IMR-90 (cell line): ENCODE measurements at regions not wholly inside any gene's neighbourhood (a gene's known extent, or its start where the extent isn't known, plus 50 kb on each side); places are given as distances from the start of the nearest gene placed in this dataset.
A peak's percentile ranks its signal among the peaks of the same experiment; 100 is the strongest.

Experiments
- ATAC-seq: fragments of 200-7000 bp; cut with Tn5 transposase; 2 replicates; pipeline ENCODE4 v1.9.1; 2020; ENCODE audit warnings: low read depth, mild to moderate bottlenecking, moderate library complexity
- BruUV-seq: library from RNA; stranded (reverse); fragments of 400-500 nt; replicated peaks from 2 replicates; lab custom pipeline; 2021; lab: Mats Ljungman, UMichigan
- CTCF ChIA-PET: fragments of 300-600 bp; formaldehyde crosslinking; extraction: SDS; loops from one replicate; lab custom pipeline; 2021; ENCODE audit warnings: antibody characterized with exemption; lab: Yijun Ruan, JAX
- POLR2A ChIA-PET: fragments of 300-600 bp; sonication (Branson Sonifier 250); formaldehyde crosslinking; loops from one replicate; lab custom pipeline; 2022; ENCODE audit warnings: antibody characterized with exemption; ENCODE audit not compliant: unreplicated experiment; lab: Charles Lee
- DNase-seq: peaks from one replicate; pipeline ENCODE4 v3.0.0; 2013
- H2AFZ ChIP-seq: replicated peaks from 2 replicates; pipeline ENCODE3; 2013; ENCODE audit warnings: low read length, mild to moderate bottlenecking; ENCODE audit not compliant: poor library complexity
- H2AK5ac ChIP-seq: 2 replicates; pipeline ENCODE4 v1.6.1; 2013; ENCODE audit warnings: low read depth, low read length, inconsistent platforms
- H2AK9ac ChIP-seq: replicated peaks from 2 replicates; pipeline ENCODE3; 2013; ENCODE audit warnings: mild to moderate bottlenecking, low read depth, low read length, moderate library complexity; ENCODE audit not compliant: poor library complexity
- H2BK120ac ChIP-seq: 2 replicates; pipeline ENCODE4 v1.6.1; 2013; ENCODE audit warnings: low read depth, low read length, inconsistent platforms
- H2BK15ac ChIP-seq: 3 replicates; pipeline ENCODE4 v1.6.1; 2013; ENCODE audit warnings: low read depth, low read length, inconsistent platforms
- H2BK20ac ChIP-seq: 2 replicates; pipeline ENCODE4 v1.6.1; 2013; ENCODE audit warnings: low read depth, mild to moderate bottlenecking, inconsistent platforms, low read length, moderate library complexity
- H2BK5ac ChIP-seq: 2 replicates; pipeline ENCODE4 v1.6.1; 2013; ENCODE audit warnings: mild to moderate bottlenecking, low read depth, low read length, inconsistent platforms; ENCODE audit not compliant: poor library complexity, severe bottlenecking
- H3K14ac ChIP-seq: replicated peaks from 2 replicates; pipeline ENCODE4 v1.6.1; 2013; ENCODE audit warnings: low read depth, low read length, inconsistent platforms
- H3K18ac ChIP-seq: 2 replicates; pipeline ENCODE4 v1.6.1; 2013; ENCODE audit warnings: low read depth, low read length, control low read depth
- H3K23ac ChIP-seq: 2 replicates; pipeline ENCODE4 v1.6.1; 2013; ENCODE audit warnings: low read depth, low read length, inconsistent platforms
- H3K27ac ChIP-seq: 2 replicates; pipeline ENCODE4 v1.5.1; 2013; ENCODE audit warnings: mild to moderate bottlenecking, control low read depth, low read length; ENCODE audit not compliant: insufficient read depth
- H3K27me3 ChIP-seq: 2 replicates; pipeline ENCODE4 v1.6.1; 2013; ENCODE audit warnings: low read length; ENCODE audit not compliant: control insufficient read depth, insufficient read depth
- H3K36me3 ChIP-seq: 2 replicates; pipeline ENCODE4 v1.6.1; 2013; ENCODE audit warnings: low read length, mixed read lengths; ENCODE audit not compliant: control insufficient read depth, insufficient read depth
- H3K4ac ChIP-seq: 2 replicates; pipeline ENCODE4 v1.6.1; 2013; ENCODE audit warnings: low read depth, low read length, inconsistent platforms
- H3K4me1 ChIP-seq: 2 replicates; pipeline ENCODE4 v1.6.1; 2013; ENCODE audit warnings: low read length, mixed read lengths; ENCODE audit not compliant: control insufficient read depth, insufficient read depth
- H3K4me2 ChIP-seq: 2 replicates; pipeline ENCODE4 v1.6.1; 2013; ENCODE audit warnings: low read depth, mild to moderate bottlenecking, control low read depth, low read length, moderate library complexity
- H3K4me3 ChIP-seq: 2 replicates; pipeline ENCODE4 v1.5.1; 2013; ENCODE audit warnings: low read depth, mild to moderate bottlenecking, control low read depth, low read length, moderate library complexity; ENCODE audit not compliant: insufficient read depth
- H3K56ac ChIP-seq: 2 replicates; pipeline ENCODE4 v1.6.1; 2013; ENCODE audit warnings: low read length, inconsistent platforms; ENCODE audit not compliant: insufficient read depth; ENCODE audit errors: extremely low read depth
- H3K79me1 ChIP-seq, 2 experiments: 2 replicates each; pipeline ENCODE4 v1.6.1; 2013; ENCODE audit warnings: low read length in 2 of 2, inconsistent platforms in 1 of 2, low read depth in 1 of 2
- H3K9ac ChIP-seq: 2 replicates; pipeline ENCODE4 v1.6.1; 2013; ENCODE audit warnings: low read depth, low read length, control low read depth
- H3K9me1 ChIP-seq: 2 replicates; pipeline ENCODE4 v1.6.1; 2013; ENCODE audit warnings: low read length, inconsistent platforms; ENCODE audit not compliant: insufficient read depth
- H3K9me3 ChIP-seq: 2 replicates; pipeline ENCODE4 v1.6.1; 2013; ENCODE audit warnings: low read length; ENCODE audit not compliant: control insufficient read depth, insufficient read depth
- H4K20me1 ChIP-seq: 2 replicates; pipeline ENCODE4 v1.6.1; 2013; ENCODE audit warnings: low read length, inconsistent platforms; ENCODE audit not compliant: insufficient read depth
- H4K5ac ChIP-seq: 2 replicates; pipeline ENCODE4 v1.6.1; 2013; ENCODE audit warnings: mild to moderate bottlenecking, low read depth, low read length, control low read depth
- H4K8ac ChIP-seq, 2 experiments: 2 replicates each; pipeline ENCODE4 v1.6.1; 2013; ENCODE audit warnings: low read depth in 2 of 2, low read length in 2 of 2, control low read depth in 1 of 2, inconsistent platforms in 1 of 2
- H4K91ac ChIP-seq: 2 replicates; pipeline ENCODE4 v1.6.1; 2013; ENCODE audit warnings: low read depth, low read length, inconsistent platforms; ENCODE audit not compliant: insufficient read depth
- BHLHE40 ChIP-seq: fragments of 150-350 bp; IDR thresholded peaks from 2 replicates; pipeline ENCODE4 v1.6.1; 2016; ENCODE audit warnings: mild to moderate bottlenecking, low read depth, low read length
- CEBPB ChIP-seq: IDR thresholded peaks from 2 replicates; pipeline ENCODE4 v1.6.1; 2012; ENCODE audit warnings: low read depth, low read length, improper control_type of control experiment
- CHD1 ChIP-seq: IDR thresholded peaks from 2 replicates; pipeline ENCODE4 v1.6.1; 2012; ENCODE audit warnings: low read depth, low read length, improper control_type of control experiment
- FOS ChIP-seq: fragments of 150-350 bp; IDR thresholded peaks from 2 replicates; pipeline ENCODE4 v1.6.1; 2016; ENCODE audit warnings: low read depth, low read length
- MAFK ChIP-seq: IDR thresholded peaks from 2 replicates; pipeline ENCODE4 v1.6.1; 2012; ENCODE audit warnings: low read depth, low read length, improper control_type of control experiment
- MAZ ChIP-seq: IDR thresholded peaks from 2 replicates; pipeline ENCODE4 v1.6.1; 2012; ENCODE audit warnings: low read depth, mild to moderate bottlenecking, low read length, improper control_type of control experiment, moderate library complexity, borderline replicate concordance
- MXI1 ChIP-seq: IDR thresholded peaks from 2 replicates; pipeline ENCODE4 v1.6.1; 2012; ENCODE audit warnings: low read depth, mild to moderate bottlenecking, low read length, moderate library complexity, borderline replicate concordance
- NFE2L2 ChIP-seq: fragments of 150-350 bp; IDR thresholded peaks from 2 replicates; pipeline ENCODE4 v1.6.1; 2016; ENCODE audit warnings: low read depth, mild to moderate bottlenecking, low read length
- POLR2A ChIP-seq: IDR thresholded peaks from 2 replicates; pipeline ENCODE4 v1.6.1; 2012; ENCODE audit warnings: mild to moderate bottlenecking, low read depth, low read length
- RAD21 ChIP-seq: IDR thresholded peaks from 2 replicates; pipeline ENCODE4 v1.6.1; 2012; ENCODE audit warnings: low read length, improper control_type of control experiment
- RFX5 ChIP-seq: IDR thresholded peaks from 2 replicates; pipeline ENCODE4 v1.8.0; 2012; ENCODE audit warnings: low read depth, mild to moderate bottlenecking, low read length, moderate library complexity
- SMC3 ChIP-seq: fragments of 150-350 bp; IDR thresholded peaks from 2 replicates; pipeline ENCODE4 v1.6.1; 2016; ENCODE audit warnings: low read depth, mild to moderate bottlenecking, antibody characterized with exemption, low read length, moderate library complexity
- WGBS, 2 experiments: methylation state at CpG; one replicate each; pipeline versions ENCODE4 v1.1.5 to v1.1.7; 2013; ENCODE audit warnings: missing lambda C conversion rate in 2 of 2; ENCODE audit not compliant: insufficient read length in 1 of 2; ENCODE audit errors: extremely low coverage in 2 of 2; 5-methylcytosine and 5-hydroxymethylcytosine counted together
- dilution Hi-C: fragments of 300-500 bp; cut with HindIII; formaldehyde crosslinking; loops from one replicate; pipeline ENCODE4 v1.14.3; 2018; ENCODE audit warnings: low sequenced_read_pairs; ENCODE audit not compliant: unreplicated experiment
- in situ Hi-C: fragments of 300-500 bp; cut with MboI; formaldehyde crosslinking; loops from 3 replicates; pipeline ENCODE4 v1.14.3; 2019; ENCODE audit warnings: low sequenced_read_pairs, inconsistent platforms, mixed read lengths
- intact Hi-C: fragments of 100-400 bp; cut with micrococcal nuclease; formaldehyde crosslinking; loops from 2 replicates; pipeline ENCODE4 v1.10.0; 2022
- TF ChIP-seq, protein P1 (sequence below): conservative IDR thresholded peaks from 2 replicates; pipeline ENCODE4 v1.5.1; 2012; ENCODE audit warnings: mild to moderate bottlenecking, low read depth, low read length, improper control_type of control experiment
- TF ChIP-seq, protein P2 (sequence below): fragments of 150-350 bp; IDR thresholded peaks from 2 replicates; pipeline ENCODE4 v1.6.1; 2017; ENCODE audit warnings: mild to moderate bottlenecking, antibody characterized with exemption, low read length, low read depth
- TF ChIP-seq, protein P3 (sequence below): fragments of 150-350 bp; IDR thresholded peaks from 2 replicates; pipeline ENCODE4 v1.6.1; 2016; ENCODE audit warnings: low read depth, mild to moderate bottlenecking, low read length, moderate library complexity, borderline replicate concordance

DNA sequence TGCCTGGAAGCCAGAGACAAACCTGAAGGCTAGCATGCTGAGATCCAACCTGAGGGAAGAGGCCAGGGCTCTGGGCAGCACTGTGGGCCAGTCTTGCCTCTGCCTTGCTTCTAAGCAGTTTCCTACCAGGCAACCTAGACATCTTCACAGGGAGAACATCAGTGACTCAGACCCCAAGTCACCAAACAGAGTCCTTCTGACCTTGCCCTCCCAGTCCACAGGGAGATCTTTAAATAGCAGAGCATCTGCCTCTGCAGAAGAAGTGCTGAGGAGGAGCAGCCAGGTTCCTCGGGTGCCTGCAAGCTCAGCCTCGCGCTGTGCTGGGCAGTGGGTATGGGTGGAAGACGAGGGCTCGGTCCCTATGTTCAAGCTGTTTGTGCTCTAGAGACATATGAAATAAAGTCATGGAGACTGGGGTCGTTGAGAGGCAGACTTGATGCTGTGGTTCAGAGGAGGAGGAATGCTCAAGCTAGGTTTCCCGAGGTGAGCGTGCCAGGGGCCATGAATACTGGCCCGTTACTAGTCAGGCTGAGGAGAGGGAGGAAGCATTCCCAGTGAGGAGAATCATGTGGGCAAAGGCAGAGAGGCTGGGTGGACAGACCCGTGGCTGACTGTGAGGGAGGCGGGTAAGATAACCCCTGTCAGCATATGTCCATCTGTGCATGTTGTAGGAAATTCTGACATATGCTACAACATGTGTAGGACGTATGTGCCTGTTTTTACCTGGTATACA lies 66.5 kb downstream of the BOLA3 start:
- intact Hi-C loops (no loop called here), in situ Hi-C loops (no loop called here), dilution Hi-C loops (no loop called here)
- no peak overlapping the region for H2AK5ac ChIP-seq
- no peak overlapping the region for H3K56ac ChIP-seq
- no peak overlapping the region; the same call in 1 of the 2 replicates for H4K91ac ChIP-seq
- no peak overlapping the region for H3K4ac ChIP-seq
- H4K20me1 ChIP-seq = peaks cover 9% of the 10 kb centered on the region; the same call in 1 of the 2 replicates
- H2BK120ac ChIP-seq = no peak overlapping the region
- peak overlapping the region; percentile 22 for H2AK9ac ChIP-seq
- H3K9me1 ChIP-seq = peaks cover 22% of the 10 kb centered on the region
- peaks cover 20% of the 10 kb centered on the region for H3K4me1 ChIP-seq
- peak overlapping the region; percentile 18; the same call in 1 of the 3 replicates for H2BK15ac ChIP-seq
- 94% methylated on average over 8 of the region's 12 CpGs; no CpG with 5 or more reads in 1 of the 2 experiments for WGBS, 2 experiments
- H3K27me3 ChIP-seq = no peaks in the 10 kb centered on the region
- peaks cover 17% of the 10 kb centered on the region for H3K36me3 ChIP-seq
- TF ChIP-seq RFX5 (no peak), MAFK (no peak), MXI1 (no peak), BHLHE40 (no peak), CEBPB (no peak), MAZ (no peak), POLR2A (no peak), NFE2L2 (no peak), RAD21 (no peak), SMC3 (no peak), CHD1 (no peak), FOS (no peak)
- TF ChIP-seq, protein P1, sequence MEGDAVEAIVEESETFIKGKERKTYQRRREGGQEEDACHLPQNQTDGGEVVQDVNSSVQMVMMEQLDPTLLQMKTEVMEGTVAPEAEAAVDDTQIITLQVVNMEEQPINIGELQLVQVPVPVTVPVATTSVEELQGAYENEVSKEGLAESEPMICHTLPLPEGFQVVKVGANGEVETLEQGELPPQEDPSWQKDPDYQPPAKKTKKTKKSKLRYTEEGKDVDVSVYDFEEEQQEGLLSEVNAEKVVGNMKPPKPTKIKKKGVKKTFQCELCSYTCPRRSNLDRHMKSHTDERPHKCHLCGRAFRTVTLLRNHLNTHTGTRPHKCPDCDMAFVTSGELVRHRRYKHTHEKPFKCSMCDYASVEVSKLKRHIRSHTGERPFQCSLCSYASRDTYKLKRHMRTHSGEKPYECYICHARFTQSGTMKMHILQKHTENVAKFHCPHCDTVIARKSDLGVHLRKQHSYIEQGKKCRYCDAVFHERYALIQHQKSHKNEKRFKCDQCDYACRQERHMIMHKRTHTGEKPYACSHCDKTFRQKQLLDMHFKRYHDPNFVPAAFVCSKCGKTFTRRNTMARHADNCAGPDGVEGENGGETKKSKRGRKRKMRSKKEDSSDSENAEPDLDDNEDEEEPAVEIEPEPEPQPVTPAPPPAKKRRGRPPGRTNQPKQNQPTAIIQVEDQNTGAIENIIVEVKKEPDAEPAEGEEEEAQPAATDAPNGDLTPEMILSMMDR = no peak
- TF ChIP-seq, protein P2, sequence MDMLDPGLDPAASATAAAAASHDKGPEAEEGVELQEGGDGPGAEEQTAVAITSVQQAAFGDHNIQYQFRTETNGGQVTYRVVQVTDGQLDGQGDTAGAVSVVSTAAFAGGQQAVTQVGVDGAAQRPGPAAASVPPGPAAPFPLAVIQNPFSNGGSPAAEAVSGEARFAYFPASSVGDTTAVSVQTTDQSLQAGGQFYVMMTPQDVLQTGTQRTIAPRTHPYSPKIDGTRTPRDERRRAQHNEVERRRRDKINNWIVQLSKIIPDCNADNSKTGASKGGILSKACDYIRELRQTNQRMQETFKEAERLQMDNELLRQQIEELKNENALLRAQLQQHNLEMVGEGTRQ = no peak
- TF ChIP-seq, protein P3, sequence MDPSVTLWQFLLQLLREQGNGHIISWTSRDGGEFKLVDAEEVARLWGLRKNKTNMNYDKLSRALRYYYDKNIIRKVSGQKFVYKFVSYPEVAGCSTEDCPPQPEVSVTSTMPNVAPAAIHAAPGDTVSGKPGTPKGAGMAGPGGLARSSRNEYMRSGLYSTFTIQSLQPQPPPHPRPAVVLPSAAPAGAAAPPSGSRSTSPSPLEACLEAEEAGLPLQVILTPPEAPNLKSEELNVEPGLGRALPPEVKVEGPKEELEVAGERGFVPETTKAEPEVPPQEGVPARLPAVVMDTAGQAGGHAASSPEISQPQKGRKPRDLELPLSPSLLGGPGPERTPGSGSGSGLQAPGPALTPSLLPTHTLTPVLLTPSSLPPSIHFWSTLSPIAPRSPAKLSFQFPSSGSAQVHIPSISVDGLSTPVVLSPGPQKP = no peak
- peak; percentile 55 for ATAC-seq
- H3K18ac ChIP-seq = no peak overlapping the region
- POLR2A ChIA-PET = no interaction called here
- no peak overlapping the region for H3K23ac ChIP-seq
- H4K8ac ChIP-seq = no peak overlapping the region; a peak in 1 of 4 replicates
- H3K9me3 ChIP-seq = no peaks in the 10 kb centered on the region
- H3K27ac ChIP-seq = no peak overlapping the region
- no TSS peak for BruUV-seq
- CTCF ChIA-PET = no interaction called here
- no peak overlapping the region for H3K9ac ChIP-seq
- no peak overlapping the region for H4K5ac ChIP-seq
- H2BK20ac ChIP-seq = no peak overlapping the region
- no peak overlapping the region for H3K4me3 ChIP-seq
- H3K4me2 ChIP-seq = no peak overlapping the region
- DNase-seq = peak; percentile 37
- no peak overlapping the region for H2BK5ac ChIP-seq
- H3K79me1 ChIP-seq = peaks cover 3 to 31% of the 10 kb centered on the region in 2 experiments; a peak in 2 of 4 replicates
- H2AFZ ChIP-seq = peak overlapping the region; percentile 4
- peak overlapping the region; percentile 68 for H3K14ac ChIP-seq
